ELF-1 (cell line): ENCODE measurements at regions not wholly inside any gene's neighbourhood (a gene's known extent, or its start where the extent isn't known, plus 50 kb on each side); places are given as distances from the start of the nearest gene placed in this dataset.
"Not testable (repeated sequence)": the region's sequence is repeated elsewhere in the genome, so short reads cannot be mapped to it uniquely, and the experiment has no call there.

Source experiments
- DNase-seq: peaks from one replicate; pipeline ENCODE4 v3.0.0-alpha.2; 2016; ENCODE audit warnings: low read depth, low spot score

DNA sequence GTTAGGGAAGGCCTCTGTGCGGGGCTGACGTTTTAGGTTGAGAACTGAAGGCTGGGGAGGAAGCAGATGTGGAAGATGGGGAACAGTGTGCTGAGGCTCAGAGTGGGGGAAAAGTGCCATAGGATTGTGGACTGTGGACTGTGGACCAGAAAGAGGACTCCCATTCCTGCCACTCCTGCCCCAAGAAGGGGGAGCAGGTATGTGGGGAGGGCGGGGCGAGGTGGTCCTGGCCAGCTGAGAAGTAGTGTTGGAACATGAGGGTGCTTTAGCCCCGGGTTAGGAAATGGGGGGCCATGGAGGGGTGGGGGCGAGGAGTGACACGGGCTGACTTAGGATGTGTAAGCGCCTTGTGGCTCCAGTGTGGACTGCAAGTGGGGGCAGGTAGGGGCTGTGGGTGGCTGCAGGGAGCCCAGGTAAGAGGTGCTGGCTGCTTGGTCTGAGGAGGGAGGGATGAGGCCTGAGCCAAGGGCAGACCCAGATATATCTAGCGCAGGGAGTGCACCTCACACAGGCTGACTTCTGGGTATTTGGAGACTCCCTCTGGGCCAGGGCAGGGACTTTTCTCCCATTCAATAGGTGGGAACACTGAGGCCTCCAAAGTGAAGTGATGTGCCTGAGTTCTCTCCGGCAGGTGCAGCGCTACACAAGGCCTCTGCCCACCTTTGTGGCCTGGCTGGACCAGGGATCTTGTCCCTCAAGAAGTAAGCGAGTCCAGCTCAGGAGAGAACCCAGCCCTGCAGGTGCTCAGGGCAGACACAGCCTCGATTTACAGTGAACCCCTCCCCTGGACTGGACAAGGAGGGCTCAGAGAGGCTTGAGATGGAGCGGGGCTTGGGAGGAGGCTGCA is 76.6 kb upstream of the TOX2 start:
- no peak for DNase-seq

DNA sequence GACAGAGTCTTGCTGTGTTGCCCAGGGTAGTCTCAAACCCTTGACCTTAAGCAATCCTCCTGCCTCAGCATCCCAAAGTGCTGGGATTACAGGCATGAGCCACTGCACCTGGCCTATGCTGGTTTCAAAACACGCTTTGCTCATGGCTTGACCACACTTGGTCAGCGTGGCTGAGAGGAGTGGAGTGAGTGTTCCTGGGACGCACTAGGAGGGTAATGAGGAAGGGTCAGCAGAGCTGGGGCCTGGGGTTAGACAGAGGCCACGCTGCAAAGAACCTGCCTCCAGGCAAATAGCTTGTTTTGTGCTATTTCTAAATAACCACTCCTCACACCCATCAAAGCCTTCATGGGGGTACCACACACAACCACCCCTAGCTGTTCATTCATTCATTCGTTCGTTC is 77.9 kb upstream of the TOX2 start:
- no peak for DNase-seq

DNA sequence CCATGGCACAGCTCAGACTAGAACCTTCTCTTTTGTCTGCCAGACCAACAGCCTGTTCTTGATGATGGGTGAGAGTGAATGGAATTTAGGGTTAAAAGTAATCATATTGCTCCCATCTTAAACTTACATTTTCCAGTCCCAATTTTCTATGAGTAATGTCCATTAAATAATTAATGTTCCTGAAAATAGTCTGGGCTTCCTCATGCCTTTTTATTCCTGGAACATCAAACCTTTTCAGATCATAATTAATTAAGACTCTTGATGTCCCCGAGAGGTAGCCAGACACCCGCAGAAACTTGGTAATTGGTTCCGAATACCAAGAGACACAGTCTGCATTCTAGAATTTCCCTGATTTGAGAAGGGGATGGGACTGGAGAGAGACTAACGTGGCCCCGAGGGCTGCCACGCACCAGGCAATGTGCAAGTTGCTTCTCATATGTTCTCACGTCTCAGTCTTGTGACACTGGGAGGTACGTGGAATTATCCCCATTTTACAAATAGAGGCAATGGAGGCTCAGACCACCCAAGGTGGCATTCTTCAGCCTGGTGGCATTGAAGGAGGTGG is 78.6 kb upstream of the TOX2 start:
- DNase-seq: no peak

DNA sequence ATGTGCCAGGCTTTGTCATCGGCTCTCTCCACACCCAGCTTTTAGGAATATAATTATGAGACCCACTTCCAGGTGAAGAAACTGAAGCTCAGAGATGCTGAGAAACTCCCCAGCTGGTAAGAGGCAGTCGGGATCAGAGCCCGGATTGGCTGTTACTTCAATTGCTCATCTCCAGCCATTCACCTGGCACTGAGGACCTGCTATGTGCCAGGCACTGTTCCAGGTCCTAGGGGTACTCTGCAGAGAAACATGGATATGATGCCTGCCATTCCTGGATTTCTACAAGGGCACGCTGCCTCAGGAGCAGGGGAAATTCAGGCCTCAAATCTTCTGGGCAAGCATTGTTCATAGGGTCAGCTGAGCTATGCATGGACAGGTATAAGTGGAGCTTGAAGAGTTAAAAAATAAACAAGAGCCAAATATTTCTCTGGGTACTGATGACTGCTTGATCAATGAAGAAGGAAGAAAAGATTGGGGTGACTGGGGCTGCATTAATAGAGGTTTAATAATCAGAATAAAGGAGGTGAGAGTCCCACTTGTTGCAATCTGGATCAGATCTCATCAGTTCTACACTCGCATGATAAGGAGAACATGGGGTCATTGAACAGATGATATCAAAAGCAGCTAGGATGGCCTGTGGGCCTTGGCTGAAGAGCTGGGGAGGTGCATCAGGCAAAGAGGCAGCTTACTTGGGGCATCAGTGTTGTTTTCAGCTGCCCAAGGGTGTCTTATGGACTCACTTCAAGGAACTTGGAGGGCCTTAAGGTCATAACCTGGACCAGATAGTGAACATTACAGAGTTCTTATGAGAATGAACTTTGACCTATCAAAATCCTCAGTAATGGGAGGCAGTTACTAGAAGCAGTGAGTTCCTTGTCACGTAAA is 80.9 kb upstream of the TOX2 start:
- DNase-seq: no peak

DNA sequence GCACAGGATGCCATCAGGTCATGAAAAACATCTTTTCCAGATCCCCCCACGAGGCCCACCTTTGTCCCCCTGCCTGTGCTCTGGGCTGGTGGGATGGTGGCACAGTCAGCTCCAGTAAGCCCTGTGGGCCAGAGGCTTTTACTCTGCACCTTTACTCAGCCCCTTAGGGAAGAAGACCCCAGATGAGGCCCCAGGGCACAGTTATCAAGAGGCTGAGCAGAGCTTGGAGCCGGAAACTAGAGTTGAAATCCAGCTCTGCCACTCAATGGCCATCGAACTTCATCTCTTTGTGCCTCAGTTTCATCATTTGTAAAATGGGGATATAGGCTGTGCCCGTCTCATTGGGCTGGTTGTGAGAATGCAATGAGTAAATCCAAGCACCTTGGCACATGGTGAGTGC is 81.7 kb upstream of the TOX2 start:
- no peak for DNase-seq

DNA sequence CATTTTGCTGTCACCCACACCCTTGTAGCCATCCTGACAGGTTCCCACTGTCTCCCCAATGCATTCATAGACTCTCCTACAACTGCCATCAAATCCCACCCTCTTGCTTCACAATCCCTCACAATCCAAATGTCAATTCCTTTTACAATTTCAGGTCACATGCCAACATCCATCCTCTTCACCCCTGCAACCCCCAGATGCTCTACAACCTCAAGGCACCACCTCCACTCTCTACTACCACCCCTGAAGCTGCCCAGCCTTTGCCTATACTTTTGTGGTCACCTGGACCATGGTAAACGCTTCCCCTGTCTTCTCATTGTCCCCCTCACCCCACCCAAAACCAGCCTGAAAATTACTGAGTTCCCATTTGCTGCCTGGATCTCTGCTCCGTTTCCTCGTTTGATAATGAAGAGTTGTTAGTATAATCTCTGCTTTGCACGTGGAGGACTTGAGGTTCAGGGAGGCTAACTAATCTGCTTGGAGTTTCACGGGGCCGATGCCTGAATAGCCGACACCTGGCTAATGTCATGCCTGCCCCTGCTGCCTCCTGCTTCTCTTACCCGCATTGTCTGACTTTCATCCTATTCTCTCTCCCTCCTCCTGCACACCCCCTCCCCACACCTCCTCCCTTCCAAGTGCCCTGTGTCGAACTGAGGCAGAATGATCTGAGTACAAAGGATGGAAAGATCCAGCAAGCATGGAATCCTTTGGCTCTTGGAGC is 82.4 kb upstream of the TOX2 start:
- DNase-seq: no peak

DNA sequence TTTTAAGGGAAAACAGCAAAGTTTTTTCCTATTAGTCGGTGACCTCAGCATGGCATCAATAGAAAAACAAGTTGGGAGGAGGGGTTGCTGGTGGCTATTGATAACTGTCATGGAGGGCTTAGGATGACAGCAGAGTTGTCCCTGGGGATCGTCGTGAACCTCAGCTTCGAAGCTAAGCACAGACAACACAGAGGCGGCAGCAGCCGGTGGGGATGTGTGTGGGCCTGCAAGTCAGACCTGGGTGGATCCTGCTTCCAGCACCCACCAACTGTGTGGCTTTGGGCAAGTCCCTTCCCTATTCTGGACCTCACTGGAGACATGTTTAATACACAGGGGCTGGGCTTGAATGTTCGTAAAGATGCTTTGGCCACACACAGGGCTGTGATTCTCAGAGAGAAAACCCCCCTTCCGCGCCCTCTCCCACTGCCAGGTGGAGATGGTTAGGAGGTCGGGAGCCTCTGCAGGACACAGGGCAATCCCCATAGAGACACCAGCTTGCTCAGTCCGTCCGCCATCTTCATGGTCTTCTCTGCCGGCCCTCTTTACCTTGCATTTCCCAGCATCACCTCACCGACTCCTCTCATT is 83.1 kb upstream of the TOX2 start:
- no peak for DNase-seq

DNA sequence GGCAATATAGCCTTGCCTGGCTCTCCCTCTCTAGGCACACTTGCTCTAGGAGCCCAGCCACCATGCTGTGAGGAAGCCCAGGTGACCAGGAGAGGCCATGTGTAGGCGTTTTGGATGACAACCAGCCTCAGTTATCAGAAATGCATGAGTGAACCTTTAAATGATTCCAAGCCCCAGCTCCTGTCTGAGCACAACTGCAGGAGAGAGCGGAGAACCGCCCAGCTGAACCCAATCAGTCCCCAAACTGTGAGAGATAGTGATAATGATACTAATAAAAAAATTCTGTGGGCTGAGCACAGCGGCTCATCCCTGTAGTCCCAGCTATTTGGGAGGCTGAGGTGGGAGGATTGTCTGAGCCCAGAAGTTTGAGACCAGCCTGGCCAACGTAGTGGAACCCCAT is 83.8 kb upstream of the TOX2 start:
- DNase-seq: no peak

DNA sequence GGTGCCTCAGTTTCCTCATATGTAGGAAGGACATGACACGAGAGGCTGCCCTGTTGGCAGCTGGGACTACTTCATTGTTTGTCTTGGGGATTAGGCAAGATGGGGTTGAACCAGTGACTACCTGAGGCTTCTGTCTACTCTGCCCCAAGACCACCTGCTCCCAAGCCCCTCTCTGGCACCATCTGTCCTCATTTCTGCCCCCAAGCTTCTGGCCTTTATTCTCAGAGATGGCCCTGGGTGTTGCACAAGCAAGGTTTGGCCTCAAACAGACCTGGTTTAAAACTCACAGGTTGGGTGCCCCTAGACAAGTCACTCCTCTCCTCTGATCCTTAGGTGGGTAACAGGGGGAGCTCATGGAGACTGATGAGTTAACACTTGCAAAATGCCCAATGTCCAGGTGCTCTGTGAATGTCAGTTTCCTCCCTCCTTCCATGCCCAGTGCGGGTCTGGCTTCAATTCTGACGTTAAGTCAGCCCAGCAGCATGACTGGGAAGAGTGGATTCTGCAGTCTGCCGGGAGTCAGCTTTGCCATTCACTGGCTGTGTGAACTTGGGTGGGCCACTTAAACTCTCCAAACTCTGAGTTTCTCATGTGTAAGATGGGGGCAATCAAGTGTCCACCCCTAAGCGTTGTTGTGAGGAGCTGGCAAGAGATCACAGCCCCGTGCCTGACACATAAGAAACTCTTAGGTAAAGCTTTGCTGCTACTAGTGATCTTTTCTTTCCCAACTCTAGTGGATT is 84.5 kb upstream of the TOX2 start:
- DNase-seq: no peak

DNA sequence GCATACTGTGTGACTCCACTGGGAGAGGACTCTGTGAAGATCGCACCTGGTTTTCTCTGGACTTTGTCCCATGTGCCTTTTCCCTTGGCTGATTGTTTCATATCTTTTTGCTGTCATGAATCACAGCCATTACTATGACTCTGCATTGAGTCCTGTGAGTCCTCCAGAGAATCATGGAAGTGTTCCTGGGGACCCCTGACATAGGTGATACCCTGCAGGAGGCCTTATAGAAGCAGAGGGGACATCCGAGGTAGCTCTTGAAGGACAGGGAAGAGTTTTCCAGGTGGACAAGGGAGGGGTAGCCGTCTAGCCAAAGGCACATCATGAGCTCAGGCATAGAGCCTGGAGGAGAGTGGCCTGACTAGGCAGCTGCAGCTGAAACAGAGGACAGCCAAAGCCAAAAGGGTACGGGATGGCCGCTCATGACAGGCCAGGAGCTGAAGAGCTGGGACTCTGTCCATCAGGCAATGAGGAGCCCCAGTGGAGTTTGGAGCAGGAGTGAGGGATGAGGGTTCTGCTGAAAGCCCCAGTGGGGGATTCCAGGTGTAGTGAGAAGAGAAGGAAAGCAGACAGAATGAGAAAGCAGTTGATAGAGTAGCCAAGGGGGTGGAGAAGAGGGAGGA is 86.6 kb upstream of the TOX2 start:
- no peak for DNase-seq

DNA sequence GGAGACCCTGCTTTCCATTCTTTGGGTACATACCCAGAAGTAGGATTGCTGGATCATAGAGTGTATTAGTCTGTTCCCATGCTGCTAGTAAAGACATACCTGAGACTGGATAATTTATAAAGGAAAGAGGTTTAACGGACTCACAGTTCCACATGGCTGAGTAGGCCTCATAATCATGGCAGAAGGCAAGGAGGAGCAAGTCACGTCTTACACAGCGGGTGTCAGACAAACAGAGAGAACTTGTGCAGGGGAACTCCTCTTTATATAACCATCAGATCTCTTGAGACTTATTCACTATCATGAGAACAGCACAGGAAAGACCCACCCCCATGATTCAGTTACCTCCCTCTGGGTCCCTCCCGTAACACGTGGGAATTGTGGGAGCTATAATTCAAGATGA is 87.7 kb upstream of the TOX2 start:
- not testable (repeated sequence) for DNase-seq

DNA sequence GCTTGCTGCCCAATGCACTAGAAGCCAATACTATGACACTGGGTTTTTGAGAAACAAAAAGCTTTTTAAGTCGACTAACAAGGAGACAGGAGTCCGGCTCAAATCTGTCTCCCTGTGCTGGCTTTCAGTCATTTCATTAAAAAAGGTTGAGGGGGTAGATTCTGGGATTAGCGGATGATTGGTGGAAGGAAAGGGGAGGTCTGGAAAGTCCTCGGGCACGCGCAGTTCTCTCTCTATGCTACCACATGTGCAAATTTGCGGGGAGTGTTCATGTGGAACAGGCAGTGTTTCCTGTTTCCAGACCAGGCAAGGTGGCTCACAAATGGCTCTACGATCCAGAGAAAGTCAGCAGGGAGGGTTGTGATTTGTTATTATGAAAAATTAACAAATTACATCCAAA is 89.1 kb upstream of the TOX2 start:
- DNase-seq: no peak

DNA sequence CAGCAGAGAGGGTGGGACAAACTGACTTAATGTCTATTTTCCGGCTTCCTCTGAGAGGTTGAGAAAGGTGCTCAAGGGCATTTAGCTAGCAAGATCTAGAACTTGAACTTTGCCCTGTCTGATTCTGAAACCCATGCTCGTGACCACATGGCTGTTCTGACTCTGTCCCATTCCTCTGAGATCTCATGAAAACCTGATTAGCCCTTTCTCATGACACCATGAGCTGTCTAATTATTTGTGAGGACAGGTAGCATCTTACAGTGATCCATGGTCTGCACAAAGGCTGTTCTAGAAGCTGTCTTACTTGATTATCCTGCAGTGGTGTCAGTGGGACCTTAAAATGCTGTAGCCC is 89.6 kb upstream of the TOX2 start:
- DNase-seq: no peak

DNA sequence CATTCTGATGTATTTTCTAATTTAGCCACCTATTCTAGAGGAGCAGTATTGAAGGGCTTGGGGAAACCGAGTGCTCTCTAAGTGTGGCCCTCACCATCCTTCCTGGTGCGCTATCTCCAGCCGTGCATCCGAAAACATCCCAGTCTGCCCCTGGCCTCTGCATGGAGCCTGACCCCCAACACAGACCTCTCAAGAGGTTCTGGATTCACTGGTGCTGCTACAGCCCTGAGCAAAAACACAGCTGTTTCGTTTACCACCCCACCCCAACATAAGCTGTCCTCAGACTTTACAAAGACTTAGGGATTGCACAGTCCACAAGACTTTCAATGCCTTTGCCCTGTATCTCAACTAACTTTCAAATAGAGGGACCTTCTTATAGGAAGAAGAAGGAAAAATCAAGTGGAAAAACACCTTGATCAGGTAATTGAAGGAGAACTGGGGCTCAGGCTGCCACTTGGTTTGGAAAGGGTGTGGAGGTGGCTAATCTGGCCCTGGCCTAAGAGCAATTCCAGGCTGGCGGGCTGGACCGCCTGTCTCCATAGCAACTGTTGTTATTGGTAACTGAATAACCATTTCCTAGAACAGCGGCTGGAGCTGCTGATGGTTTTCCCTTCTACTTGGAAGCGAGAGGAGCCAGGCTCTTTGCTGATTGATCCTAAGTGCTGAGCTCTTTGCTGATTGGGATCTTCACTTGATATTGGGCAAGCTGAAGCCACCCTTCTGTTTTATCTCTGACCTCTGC is 90.2 kb upstream of the TOX2 start:
- DNase-seq: peak; percentile 66

DNA sequence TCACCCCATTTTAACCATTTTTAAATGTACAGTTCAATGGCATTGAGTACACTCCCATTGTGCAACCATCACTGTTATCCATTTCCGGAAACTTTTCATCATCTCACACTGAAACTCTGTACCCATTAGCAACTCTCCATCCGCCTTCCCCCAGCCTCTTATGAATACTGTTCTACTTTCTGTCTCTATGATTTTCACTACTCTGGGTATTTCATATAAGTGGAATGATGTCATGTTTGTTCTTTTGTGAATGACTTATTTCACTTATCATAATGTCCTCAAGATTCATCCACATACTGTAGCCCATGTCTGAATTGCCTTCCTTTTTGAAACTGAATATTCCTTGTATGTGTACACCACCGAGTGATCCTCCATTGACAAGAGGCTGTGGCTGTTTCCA is 92.9 kb upstream of the TOX2 start:
- DNase-seq: no peak

DNA sequence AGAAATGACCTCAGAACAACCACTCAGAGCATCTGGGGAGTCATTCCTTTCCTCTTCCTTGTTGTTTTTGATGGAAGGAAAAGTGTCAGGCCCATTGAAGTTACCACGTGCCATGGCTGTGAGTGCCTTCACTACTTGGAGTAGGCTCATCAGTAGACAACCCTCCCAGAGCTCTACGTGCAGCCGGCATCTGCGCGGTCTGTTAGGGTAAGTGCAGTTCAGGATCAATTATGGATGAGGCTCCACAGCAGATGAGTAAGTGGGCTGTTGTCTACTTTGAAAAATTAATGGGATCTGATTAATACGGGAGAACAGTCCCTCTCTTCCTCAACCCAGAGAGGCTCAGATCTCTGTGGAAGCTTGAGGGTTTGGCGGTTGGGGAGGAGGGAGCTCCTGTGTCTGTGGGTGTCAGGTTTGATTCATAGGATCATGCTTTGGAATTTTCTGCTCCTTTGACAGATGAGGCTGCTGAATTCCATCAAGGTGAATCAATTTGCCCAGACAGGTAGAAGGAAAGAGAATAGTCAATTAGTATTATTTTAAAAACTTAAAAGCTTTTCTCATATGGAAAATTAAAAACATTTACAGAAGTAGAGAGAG is 93.8 kb upstream of the TOX2 start:
- no peak for DNase-seq

DNA sequence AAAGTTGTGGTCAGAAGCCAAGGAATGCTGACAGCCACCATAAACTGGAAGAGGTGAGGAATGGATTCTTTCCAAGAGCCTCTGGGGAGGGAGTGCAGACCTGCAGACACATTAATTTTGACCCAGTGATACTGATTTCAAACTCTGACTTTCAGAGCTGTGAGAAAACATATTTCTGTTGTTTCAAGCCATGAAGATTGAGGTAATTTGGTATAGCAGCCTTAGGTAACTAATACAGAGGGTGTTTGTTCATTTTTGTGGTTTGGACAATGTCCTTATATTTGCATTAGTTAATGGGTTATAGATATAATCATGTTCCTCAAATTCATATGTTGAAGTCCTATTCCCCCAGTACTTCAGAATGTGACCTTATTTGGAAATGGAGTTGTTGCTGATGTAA is 85.4 kb upstream of the GTSF1L start:
- no peak for DNase-seq

DNA sequence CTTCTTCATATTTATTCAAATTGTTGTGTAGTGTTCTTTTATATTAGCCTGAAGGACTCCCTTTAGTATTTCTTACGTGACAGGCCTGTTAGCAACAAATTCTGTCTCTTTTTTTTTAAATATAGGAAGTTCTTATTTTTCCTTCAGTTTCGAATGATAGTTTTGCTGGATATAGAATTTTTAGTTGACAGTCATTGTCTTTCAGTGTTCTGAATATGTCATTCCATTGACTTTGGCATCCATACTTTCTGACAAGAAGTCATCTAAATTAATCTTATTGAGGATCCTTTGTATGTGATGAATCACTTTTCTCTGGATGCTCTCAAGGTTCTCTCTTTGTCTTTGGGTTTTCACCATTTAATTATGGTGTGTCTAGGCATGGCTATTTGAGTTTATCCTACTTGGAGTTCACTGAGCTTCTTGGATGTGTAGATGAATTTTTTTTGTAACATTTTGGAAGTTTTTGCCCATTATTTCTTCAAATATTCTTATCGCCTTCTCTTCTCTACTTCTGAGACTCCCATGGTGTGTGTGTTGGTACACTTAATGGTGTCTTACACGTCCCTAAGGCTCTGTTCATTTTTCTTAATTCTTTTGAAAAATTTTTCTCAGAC is 82.5 kb upstream of the GTSF1L start:
- no peak for DNase-seq

DNA sequence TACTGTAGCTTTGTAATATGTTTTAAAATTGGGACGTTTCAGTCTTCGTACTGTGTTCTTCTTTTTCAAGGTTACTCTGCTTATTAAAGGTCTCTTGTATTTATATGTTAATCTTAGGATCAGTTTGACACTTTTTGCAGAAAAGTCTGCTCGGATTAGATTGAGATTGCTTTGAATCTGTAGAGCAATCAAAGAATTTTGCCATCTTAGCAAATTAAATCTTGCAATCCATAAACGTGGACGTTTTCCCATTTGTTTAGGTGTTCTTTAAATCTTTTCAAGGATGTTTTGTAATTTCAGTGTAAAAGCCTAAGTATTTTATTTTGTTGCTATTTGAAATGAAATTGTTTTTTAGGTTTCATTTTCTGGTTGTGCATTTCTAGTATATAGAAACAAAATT is 78.0 kb upstream of the GTSF1L start:
- DNase-seq: no peak
